ENCODE measurements at regions not wholly inside any gene's neighbourhood (a gene's known extent, or its start where the extent isn't known, plus 50 kb on each side); places are given as distances from the start of the nearest gene placed in this dataset.
"Not testable (repeated sequence)": the region's sequence is repeated elsewhere in the genome, so short reads cannot be mapped to it uniquely, and the experiment has no call there.

DNA sequence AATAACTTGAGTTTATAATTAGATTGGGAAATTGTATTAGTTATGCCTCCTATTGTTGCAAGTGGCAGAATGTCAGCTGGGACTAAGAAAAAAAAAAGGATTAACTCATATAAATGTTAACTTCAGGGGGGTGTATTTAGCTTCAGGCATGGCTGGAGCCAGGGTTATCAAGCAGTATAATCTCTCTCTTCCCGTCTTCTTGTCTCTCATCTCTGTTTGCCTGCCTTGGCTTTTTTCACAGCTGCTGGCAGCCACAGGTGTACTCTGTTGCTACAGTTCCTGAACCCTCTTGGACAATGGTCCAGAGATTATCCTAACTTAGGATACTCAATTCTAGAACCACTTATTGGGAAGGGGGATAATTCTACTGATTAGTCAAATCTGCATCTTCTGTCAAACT, 370.7 kb upstream of the MEX3C start:
- no peaks in the 10 kb centered on the region for H3K36me3 ChIP-seq
- H3K4me1 ChIP-seq, result peaks cover 15% of the 10 kb centered on the region
- Mint-ChIP-seq H3K27me3 (ENCODE audit: insufficient read depth, low read depth) (no peaks in the 10 kb centered on the region), H3K9me3 (no peaks in the 10 kb centered on the region), H3K4me3 (no peak overlapping the region), H3K27ac (no peak overlapping the region), H3K4me1 (peaks cover 21% of the 10 kb centered on the region), H3K36me3 (no peaks in the 10 kb centered on the region)
- no peak for DNase-seq (ENCODE audit: low spot score)
- H3K4me3 ChIP-seq, result no peak overlapping the region
- H3K4me2 ChIP-seq, result no peak overlapping the region
- H4K20me1 ChIP-seq (ENCODE audit: low read depth), result no peaks in the 10 kb centered on the region
- TF ChIP-seq EZH2phosphoT487 (IDR thresholded peaks at IDR 0.05), result no peak
- no peak for TF ChIP-seq CTCF (IDR thresholded peaks at IDR 0.05)
- no peak for TF ChIP-seq EZH2 (IDR thresholded peaks at IDR 0.05)
- no peak overlapping the region for H3K9ac ChIP-seq
- H2AFZ ChIP-seq (replicated peaks), result no peak overlapping the region
- H3K27me3 ChIP-seq, result no peaks in the 10 kb centered on the region
- no peaks in the 10 kb centered on the region for H3F3A ChIP-seq (ENCODE audit: low read depth)
- no peak overlapping the region for H3K27ac ChIP-seq
- no peaks in the 10 kb centered on the region for H3K9me3 ChIP-seq (ENCODE audit: low read depth)
- H3K79me2 ChIP-seq (ENCODE audit: low read depth), result no peaks in the 10 kb centered on the region

DNA sequence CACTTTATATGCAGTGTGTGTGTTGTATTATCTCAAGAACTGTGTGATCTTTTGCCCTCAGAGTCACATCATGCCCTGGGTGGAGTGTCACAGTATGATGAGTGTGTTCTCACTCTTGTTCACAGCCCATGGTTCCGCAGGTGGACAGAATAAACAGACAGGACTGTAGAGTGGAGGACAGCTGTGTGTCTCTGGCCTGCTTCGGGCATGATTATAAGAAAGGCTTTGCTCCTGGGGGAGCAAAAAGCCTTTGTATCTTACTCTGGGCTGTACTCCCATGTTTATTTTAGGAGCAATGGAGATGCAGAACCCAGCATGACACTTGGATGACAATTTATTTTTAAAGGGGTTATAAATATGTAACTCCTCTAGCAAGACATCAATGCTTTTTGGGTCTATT, 371.7 kb upstream of the MEX3C start:
- H3K9me3 Mint-ChIP-seq, result no peaks in the 10 kb centered on the region
- Histone ChIP-seq H3K4me3 (no peak overlapping the region), H4K20me1 (ENCODE audit: low read depth) (no peaks in the 10 kb centered on the region), H3K79me2 (ENCODE audit: low read depth) (no peaks in the 10 kb centered on the region), H2AFZ (replicated peaks) (no peak overlapping the region), H3K4me2 (no peak overlapping the region), H3F3A (ENCODE audit: low read depth) (no peaks in the 10 kb centered on the region), H3K4me1 (peaks cover 13% of the 10 kb centered on the region), H3K9me3 (ENCODE audit: low read depth) (no peaks in the 10 kb centered on the region), H3K36me3 (no peaks in the 10 kb centered on the region), H3K27ac (no peak overlapping the region), H3K9ac (no peak overlapping the region), H3K27me3 (no peaks in the 10 kb centered on the region)
- H3K36me3 Mint-ChIP-seq, result no peaks in the 10 kb centered on the region
- TF ChIP-seq EZH2 (IDR thresholded peaks at IDR 0.05) (no peak), CTCF (IDR thresholded peaks at IDR 0.05) (no peak), EZH2phosphoT487 (IDR thresholded peaks at IDR 0.05) (no peak)
- peaks cover 11% of the 10 kb centered on the region for H3K4me1 Mint-ChIP-seq
- H3K27ac Mint-ChIP-seq, result no peak overlapping the region
- DNase-seq (ENCODE audit: low spot score), result no peak
- H3K27me3 Mint-ChIP-seq (ENCODE audit: insufficient read depth, low read depth), result peaks cover under 1% of the 10 kb centered on the region
- no peak overlapping the region for H3K4me3 Mint-ChIP-seq

DNA sequence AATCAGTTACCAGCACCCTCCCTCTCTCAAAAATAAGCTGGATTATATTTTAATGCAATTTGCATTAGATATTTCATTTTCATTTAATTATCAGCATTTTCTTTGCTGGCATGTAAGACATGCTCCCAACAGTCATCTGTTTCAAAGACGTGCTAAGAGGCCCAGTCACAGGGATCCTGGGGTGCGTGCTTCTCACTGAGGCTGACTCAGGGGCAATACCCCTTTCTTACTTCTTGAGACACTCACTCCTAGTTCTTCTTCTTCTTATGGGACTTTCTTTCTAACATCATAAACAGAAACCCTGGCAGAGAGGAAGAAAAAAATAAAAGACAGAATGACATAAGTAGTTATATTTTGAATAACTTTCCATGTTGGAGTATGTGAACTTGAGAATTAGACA, 372.1 kb upstream of the MEX3C start:
- H3K4me3 ChIP-seq, result no peak overlapping the region
- Mint-ChIP-seq H3K4me1 (peaks cover 10% of the 10 kb centered on the region), H3K27ac (no peak overlapping the region), H3K9me3 (no peaks in the 10 kb centered on the region), H3K4me3 (no peak overlapping the region), H3K36me3 (no peaks in the 10 kb centered on the region), H3K27me3 (ENCODE audit: insufficient read depth, low read depth) (peaks cover 3% of the 10 kb centered on the region)
- H3K9ac ChIP-seq, result no peak overlapping the region
- no peaks in the 10 kb centered on the region for H3F3A ChIP-seq (ENCODE audit: low read depth)
- no peak overlapping the region for H3K27ac ChIP-seq
- no peaks in the 10 kb centered on the region for H3K36me3 ChIP-seq
- H2AFZ ChIP-seq (replicated peaks), result no peak overlapping the region
- no peak for DNase-seq (ENCODE audit: low spot score)
- no peaks in the 10 kb centered on the region for H3K79me2 ChIP-seq (ENCODE audit: low read depth)
- H3K9me3 ChIP-seq (ENCODE audit: low read depth), result no peaks in the 10 kb centered on the region
- peaks cover 13% of the 10 kb centered on the region for H3K4me1 ChIP-seq
- no peaks in the 10 kb centered on the region for H3K27me3 ChIP-seq
- no peaks in the 10 kb centered on the region for H4K20me1 ChIP-seq (ENCODE audit: low read depth)
- no peak overlapping the region for H3K4me2 ChIP-seq
- TF ChIP-seq CTCF (IDR thresholded peaks at IDR 0.05) (no peak), EZH2 (IDR thresholded peaks at IDR 0.05) (no peak), EZH2phosphoT487 (IDR thresholded peaks at IDR 0.05) (no peak)

DNA sequence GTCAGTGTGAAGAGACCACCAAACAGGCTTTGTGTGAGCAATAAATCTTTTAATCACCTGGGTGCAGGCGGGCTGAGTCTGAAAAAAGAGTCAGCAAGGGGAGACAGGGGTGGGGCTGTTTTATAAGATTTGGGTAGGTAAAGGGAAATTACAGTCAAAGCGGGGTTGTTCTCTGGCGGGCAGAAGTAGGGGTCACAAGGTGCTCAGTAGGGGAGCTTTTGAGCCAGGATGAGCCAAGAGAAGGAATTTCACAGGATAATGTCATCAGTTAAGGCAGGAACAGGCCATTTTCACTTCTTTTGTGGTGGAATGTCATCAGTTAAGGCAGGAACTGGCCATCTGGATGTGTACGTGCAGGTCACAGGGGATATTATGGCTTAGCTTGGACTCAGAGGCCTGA, 372.6 kb upstream of the MEX3C start:
- not testable (repeated sequence) for H4K20me1 ChIP-seq (ENCODE audit: low read depth); H3K36me3 ChIP-seq; H3F3A ChIP-seq (ENCODE audit: low read depth); H2AFZ ChIP-seq (replicated peaks); H3K4me3 ChIP-seq; H3K79me2 ChIP-seq (ENCODE audit: low read depth); H3K4me2 ChIP-seq; H3K9ac ChIP-seq; H3K27ac ChIP-seq; H3K27me3 ChIP-seq; H3K9me3 ChIP-seq (ENCODE audit: low read depth); H3K27me3 Mint-ChIP-seq (ENCODE audit: insufficient read depth, low read depth); H3K36me3 Mint-ChIP-seq; H3K4me3 Mint-ChIP-seq; H3K9me3 Mint-ChIP-seq; DNase-seq (ENCODE audit: low spot score)
- Mint-ChIP-seq H3K4me1 (peaks cover 10% of the 10 kb centered on the region), H3K27ac (peak overlapping the region; percentile 9)
- peaks cover 13% of the 10 kb centered on the region for H3K4me1 ChIP-seq

DNA sequence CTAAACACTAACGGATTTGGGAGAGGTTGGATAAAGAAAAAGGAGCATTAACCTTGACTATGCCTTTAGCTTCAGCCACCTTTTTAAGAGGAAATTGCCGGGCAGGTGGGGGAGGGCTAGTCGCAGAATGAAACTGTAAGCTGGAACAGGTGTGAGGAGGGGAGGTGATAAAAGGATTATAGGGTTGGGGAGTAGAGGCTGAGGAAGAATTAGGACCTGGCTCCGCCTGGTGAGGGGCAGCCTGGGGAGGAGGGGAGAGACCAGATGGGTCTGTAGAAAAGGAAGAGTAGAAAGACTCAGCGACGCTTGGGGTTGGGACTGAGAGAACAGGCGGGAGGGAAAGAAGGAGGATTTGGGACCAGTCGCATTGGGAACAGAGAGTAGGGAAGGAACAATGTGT, 376.4 kb upstream of the MEX3C start:
- peaks cover 13% of the 10 kb centered on the region for H3K4me1 ChIP-seq
- not testable (repeated sequence) for H3K27me3 ChIP-seq; H3K9me3 ChIP-seq (ENCODE audit: low read depth); H3K4me2 ChIP-seq; H3K27me3 Mint-ChIP-seq (ENCODE audit: insufficient read depth, low read depth); H3F3A ChIP-seq (ENCODE audit: low read depth); H3K9me3 Mint-ChIP-seq; H3K36me3 Mint-ChIP-seq; H3K27ac Mint-ChIP-seq; H3K9ac ChIP-seq; H2AFZ ChIP-seq (replicated peaks); H3K4me3 Mint-ChIP-seq; H4K20me1 ChIP-seq (ENCODE audit: low read depth); DNase-seq (ENCODE audit: low spot score); H3K27ac ChIP-seq; H3K79me2 ChIP-seq (ENCODE audit: low read depth); H3K4me3 ChIP-seq; H3K36me3 ChIP-seq
- H3K4me1 Mint-ChIP-seq, result peaks cover 13% of the 10 kb centered on the region

All from neural progenitor cell (in vitro differentiated cells).